Adrenal gland (tissue), 9 donors: ENCODE measurements at regions not wholly inside any gene's neighbourhood (a gene's known extent, or its start where the extent isn't known, plus 50 kb on each side); places are given as distances from the start of the nearest gene placed in this dataset.

Experiments used
- DNase-seq, 7 donors: peaks; one replicate each; pipeline ENCODE4 v3.0.0-alpha.2; 2019 to 2020
- H3K27ac ChIP-seq, 5 donors: fragments of 200-600 bp; sonication (generic) in 4 of 5; 1 replicate in 3 of 5; 2 replicates in 2 of 5; pipeline versions ENCODE4 v1.5.1 to v1.8.0; 2016 to 2020; ENCODE audit warnings: mild to moderate bottlenecking in 1 of 5
- H3K27me3 ChIP-seq: fragments of 200-600 bp; 2 replicates; pipeline ENCODE4 v1.8.0; 2021
- H3K36me3 ChIP-seq, 2 donors: fragments of 200-600 bp; replicated peaks in 1 of 2; 1 replicate in 1 of 2; 2 replicates in 1 of 2; pipeline versions ENCODE4 v1.5.1 to v1.8.0; 2018 to 2022
- H3K4me1 ChIP-seq, 2 donors: fragments of 200-600 bp; replicated peaks in 1 of 2; 1 replicate in 1 of 2; 2 replicates in 1 of 2; pipeline versions ENCODE4 v1.5.1 to v1.8.0; 2018 to 2021
- H3K4me3 ChIP-seq, 4 donors: fragments of 200-600 bp; sonication (generic) in 3 of 4; one replicate each; pipeline ENCODE4 v1.5.1; 2016 to 2018
- H3K9me3 ChIP-seq, 3 donors: fragments of 200-600 bp; sonication (generic) in 1 of 3; replicated peaks in 1 of 3; 1 replicate in 2 of 3; 2 replicates in 1 of 3; pipeline versions ENCODE4 v1.5.1 to v1.8.0; 2016 to 2021
- CTCF ChIP-seq, 6 experiments: fragments of 450-650 bp in 4 of 6; fragments of 200-600 bp in 2 of 6; sonication (generic) in 1 of 6; IDR thresholded peaks; 1 replicate in 5 of 6; 2 replicates in 1 of 6; pipeline versions ENCODE4 v1.5.1 to v1.8.0; 2016 to 2021; ENCODE audit warnings: antibody characterized with exemption in 6 of 6, mild to moderate bottlenecking in 2 of 6, moderate library complexity in 1 of 6
- POLR2A ChIP-seq, 2 donors: fragments of 450-650 bp; IDR thresholded peaks; one replicate each; pipeline ENCODE4 v1.6.1; 2017; ENCODE audit warnings: antibody characterized with exemption in 2 of 2, mild to moderate bottlenecking in 2 of 2, moderate library complexity in 1 of 2
- WGBS, 4 donors: extraction: QIAGEN DNeasy Blood & Tissue Kit in 2 of 4; methylation state at CpG; one replicate each; pipeline versions ENCODE4 v1.1.5 to v1.1.7; 2013 to 2017; 5-methylcytosine and 5-hydroxymethylcytosine counted together
- intact Hi-C, 2 donors: fragments of 100-400 bp; cut with DNase I; formaldehyde crosslinking; loops; one replicate each; pipeline versions ENCODE4 v1.14.1 to v1.15.0; 2022 to 2023
- donor health status: healthy with polysubstance abuse.
- donor health status: Bipolar disorder and iron deficiency.
- donor health status: DM: yes; HTN: yes; CAD: no.
- donor health status: DM: no; HTN: no; CAD: no.
- donor health status: DM: no; HTN: no; CAD: no.

GRCh38 chr6:44545224-44545623 is 157.7 kb downstream of the CDC5L start:
- no peaks in the 10 kb centered on the region for H3K4me1 ChIP-seq
- H3K4me3 ChIP-seq: no peak overlapping the region
- TF ChIP-seq CTCF (IDR thresholded peaks at IDR 0.05) (no peak), POLR2A (IDR thresholded peaks at IDR 0.05) (no peak)
- no peaks in the 10 kb centered on the region for H3K36me3 ChIP-seq
- intact Hi-C loops: no loop called here
- H3K27ac ChIP-seq: no peak overlapping the region
- 80 to 91% (median 83%) methylated on average over 1 of the region's 1 CpG for WGBS, 4 donors
- DNase-seq: no peak
- H3K27me3 ChIP-seq: no peaks in the 10 kb centered on the region
- no peaks in the 10 kb centered on the region for H3K9me3 ChIP-seq

GRCh38 chr6:44548319-44548718 is 160.8 kb downstream of the CDC5L start:
- intact Hi-C loops: no loop called here
- Histone ChIP-seq H3K36me3 (no peaks in the 10 kb centered on the region), H3K27me3 (peaks cover 3% of the 10 kb centered on the region), H3K4me1 (no peaks in the 10 kb centered on the region), H3K4me3 (no peak overlapping the region), H3K27ac (no peak overlapping the region), H3K9me3 (no peaks in the 10 kb centered on the region)
- 62 to 88% (median 84%) methylated on average over 4 of the region's 4 CpGs for WGBS, 4 donors
- DNase-seq: no peak
- TF ChIP-seq CTCF (IDR thresholded peaks at IDR 0.05) (no peak), POLR2A (IDR thresholded peaks at IDR 0.05) (no peak)

- Histone ChIP-seq H3K9me3 (no peaks in the 10 kb centered on the region), H3K36me3 (no peaks in the 10 kb centered on the region), H3K4me3 (no peak overlapping the region), H3K4me1 (no peaks in the 10 kb centered on the region), H3K27ac (no peak overlapping the region), H3K27me3 (peaks cover 4% of the 10 kb centered on the region)
- intact Hi-C loops: no loop called here
- DNase-seq: no peak
- TF ChIP-seq CTCF (IDR thresholded peaks at IDR 0.05) (no peak), POLR2A (IDR thresholded peaks at IDR 0.05) (no peak)
- 92 to 97% (median 93%) methylated on average over 3 of the region's 3 CpGs for WGBS, 4 donors
Measured at GRCh38 chr6:44549516-44549915, 162.0 kb downstream of the CDC5L start.

- Histone ChIP-seq H3K36me3 (no peaks in the 10 kb centered on the region), H3K27ac (no peak overlapping the region), H3K27me3 (peaks cover 10% of the 10 kb centered on the region), H3K4me3 (no peak overlapping the region), H3K9me3 (no peaks in the 10 kb centered on the region), H3K4me1 (no peaks in the 10 kb centered on the region)
- DNase-seq: no peak
- 86 to 93% (median 93%) methylated on average over 3 to 4 of the region's 4 CpGs for WGBS, 4 donors
- TF ChIP-seq CTCF (IDR thresholded peaks at IDR 0.05) (no peak), POLR2A (IDR thresholded peaks at IDR 0.05) (no peak)
- intact Hi-C loops: no loop called here
Measured at GRCh38 chr6:44554194-44554593, 166.7 kb downstream of the CDC5L start.
